NCI-H2107 treated with DMSO at 0.1 percent for 48 hours (cell line): ENCODE measurements at regions not wholly inside any gene's neighbourhood (a gene's known extent, or its start where the extent isn't known, plus 50 kb on each side); places are given as distances from the start of the nearest gene placed in this dataset.
A peak's percentile ranks its signal among the peaks of the same experiment; 100 is the strongest.

ENCODE experiments used
- DNase-seq: peaks from one replicate; lab custom pipeline; 2025; ENCODE audit not compliant: unreplicated experiment; lab: John Stamatoyannopoulos, UW

DNA sequence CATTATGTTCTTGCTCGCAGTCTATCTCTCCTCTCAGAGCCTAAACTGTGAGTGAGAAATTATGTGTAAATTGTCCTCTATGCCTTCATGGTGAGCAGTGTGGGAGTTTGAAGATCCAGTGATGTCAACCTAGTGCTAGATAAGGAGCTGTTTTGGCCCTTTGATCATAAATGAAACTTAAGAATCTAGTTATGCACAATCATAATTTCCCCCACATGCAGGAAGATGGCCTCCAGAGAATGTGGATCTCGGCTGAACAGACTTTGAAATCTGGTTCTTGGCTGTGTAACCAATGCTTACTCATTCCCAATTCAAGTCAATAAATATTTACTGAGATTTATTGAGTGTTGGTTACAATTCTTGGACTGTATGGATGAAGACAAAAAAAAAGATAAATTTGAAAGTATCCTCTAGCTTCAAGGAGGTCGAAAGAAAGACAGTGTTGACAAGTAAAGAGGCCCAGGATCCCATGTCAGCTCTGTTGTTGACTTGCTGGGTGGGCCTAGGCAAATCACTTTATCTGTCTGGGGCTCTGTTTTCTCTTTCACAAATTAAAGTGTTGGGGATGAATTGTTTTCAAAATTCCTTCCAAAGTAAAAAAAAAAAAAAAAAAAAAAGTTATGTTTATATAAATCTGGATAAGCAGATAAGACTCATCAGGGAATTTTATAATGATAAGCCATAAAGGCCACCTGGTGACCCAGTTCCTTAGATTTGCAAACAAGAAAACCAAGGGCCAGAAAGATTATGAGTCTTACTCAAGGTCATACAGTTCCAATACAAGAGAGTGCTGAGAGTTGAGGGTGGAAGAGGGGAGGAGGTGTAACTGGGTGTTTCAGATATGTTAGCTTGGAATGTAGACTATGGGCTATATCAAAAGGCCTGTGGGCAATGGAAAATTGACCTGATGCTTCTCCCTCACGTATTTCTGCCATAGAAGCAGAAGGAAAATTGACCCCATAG, 969.9 kb downstream of the KCNMA1 start:
- no peak for DNase-seq

GRCh38 chr10:76666891-76667290, 970.7 kb downstream of the KCNMA1 start:
- no peak for DNase-seq

DNA sequence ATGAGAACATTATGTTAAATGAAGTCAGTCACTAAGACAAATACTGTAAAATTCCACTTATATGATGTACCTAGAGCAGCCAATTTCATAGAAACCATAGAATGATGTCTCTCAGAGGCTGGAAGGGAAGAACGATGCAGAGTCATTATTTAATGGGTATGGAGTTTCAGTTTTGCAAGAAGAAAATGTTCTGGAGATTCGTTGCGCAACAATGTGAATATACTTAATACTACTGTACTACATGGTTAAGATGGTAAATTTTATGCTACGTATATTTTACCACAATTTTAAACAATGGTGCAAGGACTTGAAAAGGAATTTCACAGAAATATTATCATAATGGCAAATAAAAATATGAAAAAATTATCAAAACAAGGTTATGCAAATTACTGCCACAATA, 972.6 kb downstream of the KCNMA1 start:
- DNase-seq, result no peak

GRCh38 chr10:76657337-76658012, 980.1 kb downstream of the KCNMA1 start:
- DNase-seq, result no peak

DNA sequence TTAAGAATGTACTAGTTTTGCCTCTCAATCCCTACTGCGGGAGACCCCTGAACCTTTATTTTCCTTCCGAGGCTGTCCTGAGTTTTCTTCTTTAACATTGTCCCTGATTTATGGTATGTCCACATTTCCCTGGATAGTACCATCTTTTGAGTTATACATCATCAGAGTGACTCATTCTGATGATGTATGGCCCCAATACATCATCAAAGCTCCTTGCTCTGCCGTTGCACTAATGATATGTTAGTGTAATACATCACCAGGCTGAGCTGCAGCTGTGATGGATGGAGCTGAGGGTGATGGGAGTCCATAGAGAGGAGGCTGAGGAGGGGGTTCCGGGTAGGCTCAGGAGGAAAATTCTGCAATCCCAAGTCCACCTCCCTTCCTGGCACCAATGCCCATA, 986.5 kb downstream of the KCNMA1 start:
- DNase-seq, result no peak

DNA sequence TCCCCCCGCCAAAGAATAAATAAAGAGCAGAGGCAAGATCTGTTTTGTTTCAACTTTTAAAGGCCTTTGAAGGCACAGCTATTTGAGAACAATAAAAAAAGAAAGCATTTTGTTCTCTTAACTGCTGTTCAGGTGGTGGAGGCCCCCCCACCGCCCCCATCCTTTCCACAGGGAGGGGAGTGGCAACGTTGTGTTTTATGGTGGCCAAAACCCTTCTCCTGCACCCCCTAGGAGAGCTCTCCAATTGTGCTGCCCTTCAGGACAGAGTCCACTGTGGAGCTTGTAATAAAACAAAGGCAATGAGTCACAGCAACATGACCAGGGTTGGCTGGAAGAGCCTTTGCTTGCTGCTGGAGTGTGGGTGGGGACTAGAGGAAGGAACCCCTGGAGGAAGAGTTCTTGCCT, 987.9 kb downstream of the KCNMA1 start:
- no peak for DNase-seq

DNA sequence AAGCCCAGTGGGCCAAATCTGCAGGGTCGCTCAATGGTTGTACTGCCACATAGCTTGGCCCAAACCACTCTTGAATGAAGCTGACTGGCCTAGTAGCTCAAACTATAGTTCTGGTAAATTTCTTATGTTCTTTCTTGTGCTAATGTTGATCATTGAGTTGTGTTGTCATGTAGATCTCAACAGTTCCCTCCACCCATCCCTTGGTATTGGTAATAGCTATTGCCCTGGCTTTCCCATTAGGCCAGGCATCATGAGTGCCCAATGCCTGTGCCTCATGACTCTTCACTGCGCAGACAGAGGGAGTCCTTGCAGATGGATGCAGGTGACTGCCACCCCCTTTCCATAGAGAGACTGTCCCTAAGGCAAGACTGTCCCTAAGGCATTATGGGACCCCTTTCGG, 988.4 kb downstream of the KCNMA1 start:
- DNase-seq, result no peak

GRCh38 chr10:76647301-76647700, 990.3 kb downstream of the KCNMA1 start:
- no peak for DNase-seq

DNA sequence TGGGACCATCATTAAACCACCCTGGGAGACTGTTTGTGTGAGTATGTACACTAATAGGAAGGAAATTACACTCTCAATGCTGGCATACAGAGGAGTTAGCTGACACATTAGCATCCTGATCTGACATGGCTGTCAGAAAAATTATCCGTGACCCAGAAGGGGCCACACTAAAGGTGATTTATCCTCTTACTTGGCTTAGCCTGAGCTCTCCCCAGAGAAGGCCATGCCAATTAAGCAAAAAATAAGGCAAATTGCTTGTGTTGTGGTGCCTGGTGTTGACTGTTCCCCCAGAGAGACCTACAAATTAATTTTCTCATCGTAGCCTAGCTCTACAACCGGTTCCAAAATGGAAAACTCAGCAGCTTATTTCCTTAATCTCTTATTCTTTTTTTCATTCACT, 992.3 kb downstream of the KCNMA1 start:
- no peak for DNase-seq

DNA sequence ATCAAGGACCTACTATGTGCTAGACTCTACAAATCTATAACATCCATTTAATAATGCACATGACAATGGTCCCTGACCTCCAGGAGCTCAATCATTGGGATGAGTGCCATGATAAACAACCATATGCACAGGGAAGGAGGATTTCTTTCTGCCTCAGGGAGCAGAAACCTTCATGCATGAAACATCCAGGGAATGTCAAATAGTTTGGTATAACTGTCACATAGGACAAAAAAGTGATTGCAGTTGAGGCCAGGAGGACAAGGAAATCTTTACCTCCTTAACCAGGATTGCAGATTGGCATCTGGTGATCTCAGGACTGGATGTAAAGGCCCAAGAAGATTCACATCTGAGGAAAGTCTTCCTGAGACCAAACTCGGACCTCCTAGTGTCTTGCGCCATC, 993.1 kb downstream of the KCNMA1 start:
- no peak for DNase-seq

- DNase-seq, result no peak
These were observed 994.1 kb downstream of the KCNMA1 start for GRCh38 chr10:76643511-76643911.

DNA sequence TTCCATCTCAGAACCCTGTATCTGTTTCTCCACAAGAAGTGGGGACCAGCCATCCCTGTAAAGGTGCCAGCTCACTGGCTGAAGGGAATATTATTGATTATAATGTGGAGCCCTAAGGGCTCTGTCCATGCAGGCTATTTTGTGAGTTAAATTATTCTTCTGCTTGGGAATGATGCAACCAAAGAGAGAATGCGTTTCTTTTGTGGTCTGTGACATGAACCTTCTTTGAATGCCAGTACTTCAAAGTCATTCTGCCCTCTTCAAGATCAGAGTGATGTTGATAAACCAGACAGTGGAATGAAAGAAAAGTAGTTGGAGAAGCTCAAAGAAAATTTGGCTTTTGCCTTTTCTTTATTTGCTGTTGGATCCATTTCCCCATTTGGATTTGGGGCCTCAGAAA, 995.2 kb downstream of the KCNMA1 start:
- no peak for DNase-seq

DNA sequence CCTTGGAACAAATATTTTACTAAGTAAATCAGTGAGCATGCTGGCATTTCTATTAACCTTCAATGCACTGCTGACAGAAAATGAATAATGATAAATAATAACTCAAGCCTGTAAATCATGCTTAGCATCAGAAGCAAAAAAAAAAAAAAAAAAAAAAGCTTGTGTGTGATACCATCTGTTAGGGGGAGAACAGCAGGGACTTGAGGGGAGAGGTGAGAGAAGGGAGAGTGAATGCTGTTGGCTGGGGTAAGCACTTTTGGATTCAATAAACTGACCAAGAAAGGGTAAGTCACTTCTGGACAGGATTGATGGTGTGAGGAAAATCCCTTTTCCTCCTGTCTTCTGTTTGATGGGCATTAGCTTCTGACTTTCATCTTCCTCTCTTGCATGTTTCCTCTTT, 996.4 kb downstream of the KCNMA1 start:
- DNase-seq, result no peak

GRCh38 chr10:76640806-76641205, 996.8 kb downstream of the KCNMA1 start:
- DNase-seq, result no peak

- peak; percentile 54 for DNase-seq
These were observed 1004.9 kb downstream of the KCNMA1 start for GRCh38 chr10:76632767-76633051.

GRCh38 chr10:76631884-76632766, 1005.5 kb downstream of the KCNMA1 start:
- peak; percentile 29 for DNase-seq

DNA sequence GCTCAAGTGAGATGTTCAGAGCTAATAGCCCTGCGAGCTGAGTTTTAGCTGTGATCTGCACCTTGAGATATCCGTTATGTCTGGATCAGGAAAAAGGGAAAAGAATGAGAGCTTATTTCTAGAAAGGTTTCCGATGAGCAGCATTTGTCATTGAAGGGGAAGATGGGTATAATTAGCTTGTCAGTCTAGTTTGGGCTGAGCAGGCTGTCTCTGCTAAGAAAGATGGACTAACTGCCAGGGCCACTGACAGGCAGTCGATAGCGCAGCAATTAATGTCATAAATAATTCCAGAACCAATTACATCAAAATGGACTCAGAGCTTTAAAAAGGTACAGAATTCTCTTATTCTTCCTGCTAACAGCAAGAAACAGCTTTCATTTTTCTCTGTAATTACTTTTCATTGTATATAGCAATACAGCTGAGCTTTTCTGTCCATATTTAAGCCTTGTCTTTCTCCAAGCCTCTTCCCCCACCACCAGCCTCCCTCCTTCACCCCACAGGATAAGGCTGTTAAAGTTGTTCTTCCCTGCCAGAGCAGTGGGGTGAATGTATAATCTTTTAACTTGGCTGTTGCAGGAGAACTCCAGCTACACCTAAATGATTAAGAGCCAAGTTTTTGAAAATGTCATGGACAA, 1006.5 kb downstream of the KCNMA1 start:
- no peak for DNase-seq

DNA sequence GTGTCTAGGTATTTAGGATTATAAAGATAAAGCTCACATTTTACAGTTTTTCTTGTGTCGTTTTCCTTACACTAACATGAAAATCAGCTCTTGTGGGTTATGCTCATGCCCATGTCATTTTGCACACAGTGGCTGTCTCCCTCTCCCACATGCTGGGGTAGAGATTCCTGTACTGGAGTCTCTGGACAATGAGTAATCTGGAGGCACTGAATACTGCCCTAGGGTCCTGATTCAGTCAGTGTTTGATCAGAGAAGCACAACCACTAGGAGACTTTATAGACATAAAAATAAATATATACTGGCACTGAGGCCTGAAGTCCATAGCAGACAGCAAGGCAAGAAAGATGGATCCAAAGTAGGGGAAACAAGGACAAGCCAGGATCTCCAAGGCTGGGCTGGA, 1008.8 kb downstream of the KCNMA1 start:
- DNase-seq, result no peak

- DNase-seq, result no peak
These were observed 1011.2 kb downstream of the KCNMA1 start for GRCh38 chr10:76626386-76626785.

- DNase-seq, result no peak
These were observed 1013.1 kb downstream of the KCNMA1 start for GRCh38 chr10:76624470-76624869.
